ENCODE measurements at regions not wholly inside any gene's neighbourhood (a gene's known extent, or its start where the extent isn't known, plus 50 kb on each side); places are given as distances from the start of the nearest gene placed in this dataset.

- Histone ChIP-seq H3K9me3 (no peaks in the 10 kb centered on the region), H3K4me3 (no peak overlapping the region), H3K27me3 (ENCODE audit: insufficient read depth in 3 of 3, low read length in 2 of 3) (peaks cover 0 to 25% (median 5%) of the 10 kb centered on the region in 3 donors), H3K4me1 (no peaks in the 10 kb centered on the region), H3K27ac (no peak overlapping the region), H3K36me3 (ENCODE audit: insufficient read depth in 1 of 2, low read depth in 1 of 2) (no peaks in the 10 kb centered on the region)
- TF ChIP-seq CTCF (IDR thresholded peaks at IDR 0.05): no peak
- peak in 1 of 2 donors; percentile 12 for DNase-seq
- intact Hi-C loops (cut with DNase I): no loop called here
- WGBS, 3 donors: 81 to 83% (median 82%) methylated on average over 4 of the region's 4 CpGs
- no peak for ATAC-seq
These were observed 221.6 kb upstream of the POU3F1 start for GRCh38 chr1:38268226-38268625.

- 62 to 72% (median 67%) methylated on average over 7 of the region's 7 CpGs for WGBS, 3 donors
- no peak for TF ChIP-seq CTCF (IDR thresholded peaks at IDR 0.05)
- intact Hi-C loops (cut with DNase I): no loop called here
- H3K4me1 ChIP-seq: no peaks in the 10 kb centered on the region
- no peak for DNase-seq
- peaks cover 0 to 21% (median 5%) of the 10 kb centered on the region in 3 donors for H3K27me3 ChIP-seq (ENCODE audit: insufficient read depth in 3 of 3, low read length in 2 of 3)
- no peaks in the 10 kb centered on the region for H3K9me3 ChIP-seq
- H3K27ac ChIP-seq: no peak overlapping the region
- ATAC-seq: no peak
- no peaks in the 10 kb centered on the region for H3K36me3 ChIP-seq (ENCODE audit: insufficient read depth in 1 of 2, low read depth in 1 of 2)
- H3K4me3 ChIP-seq: no peak overlapping the region
These were observed 220.7 kb upstream of the POU3F1 start for GRCh38 chr1:38267037-38268036.

- H3K27me3 ChIP-seq (ENCODE audit: insufficient read depth in 3 of 3, low read length in 2 of 3): peaks cover 0 to 18% (median 5%) of the 10 kb centered on the region in 3 donors
- intact Hi-C loops (cut with DNase I): no loop called here
These were observed 219.6 kb upstream of the POU3F1 start for GRCh38 chr1:38266197-38266520.

GRCh38 chr1:38265293-38266196 is 219.0 kb upstream of the POU3F1 start:
- TF ChIP-seq CTCF (IDR thresholded peaks at IDR 0.05): no peak
- WGBS, 3 donors: 70 to 73% (median 72%) methylated on average over 15 of the region's 15 CpGs
- peaks cover 0 to 20% (median 5%) of the 10 kb centered on the region in 3 donors for H3K27me3 ChIP-seq (ENCODE audit: insufficient read depth in 3 of 3, low read length in 2 of 3)

More at GRCh38 chr1:38266197-38266520, 219.6 kb upstream of the POU3F1 start:
- Histone ChIP-seq H3K36me3 (ENCODE audit: insufficient read depth in 1 of 2, low read depth in 1 of 2) (no peaks in the 10 kb centered on the region), H3K4me1 (no peaks in the 10 kb centered on the region), H3K4me3 (no peak overlapping the region), H3K9me3 (no peaks in the 10 kb centered on the region), H3K27ac (no peak overlapping the region)
- ATAC-seq (no peak), DNase-seq (no peak)
- no peak for TF ChIP-seq CTCF (IDR thresholded peaks at IDR 0.05)
- 90 to 95% (median 95%) methylated on average over 5 of the region's 5 CpGs for WGBS, 3 donors

More at GRCh38 chr1:38265293-38266196, 219.0 kb upstream of the POU3F1 start:
- no peak overlapping the region for H3K4me3 ChIP-seq
- no peaks in the 10 kb centered on the region for H3K36me3 ChIP-seq (ENCODE audit: insufficient read depth in 1 of 2, low read depth in 1 of 2)
- intact Hi-C loops (cut with DNase I): no loop called here
- no peak for ATAC-seq
- no peaks in the 10 kb centered on the region for H3K4me1 ChIP-seq
- H3K9me3 ChIP-seq: no peaks in the 10 kb centered on the region
- no peak overlapping the region for H3K27ac ChIP-seq
- peak in 1 of 2 donors; percentile 14 for DNase-seq

All from psoas muscle (tissue), 7 donors.